ENCODE measurements at regions not wholly inside any gene's neighbourhood (a gene's known extent, or its start where the extent isn't known, plus 50 kb on each side); places are given as distances from the start of the nearest gene placed in this dataset.

GRCh38 chr2:236830926-236831325 is 254.8 kb upstream of the COPS8 start:
- Histone ChIP-seq H3K27ac (no peak overlapping the region), H3K4me3 (no peak overlapping the region), H3K27me3 (no peaks in the 10 kb centered on the region), H3K36me3 (no peaks in the 10 kb centered on the region), H3K4me1 (no peaks in the 10 kb centered on the region), H3K9me3 (no peaks in the 10 kb centered on the region)
- no peak for TF ChIP-seq CTCF (IDR thresholded peaks at IDR 0.05)
- no peak for TF ChIP-seq POLR2A (IDR thresholded peaks at IDR 0.05)
- no peak for TF ChIP-seq POLR2AphosphoS5 (IDR thresholded peaks at IDR 0.05)
- no peak for TF ChIP-seq EP300 (IDR thresholded peaks at IDR 0.05; ENCODE audit: low read depth)
- DNase-seq = no peak
- intact Hi-C loops (cut with DNase I; ENCODE audit: low total_unique reads) (no loop called here), in situ Hi-C loops (cut with MboI; ENCODE audit: low pct_ligation_motif_present in 1 of 4, low pct_unique_long_range_greater_than_20kb in 1 of 4, low sequenced_read_pairs in 3 of 4) (no loop called here)
- 31 to 55% methylated on average over 3 of the region's 3 CpGs for WGBS, 2 donors (ENCODE audit: low coverage in 1 of 2)

DNA sequence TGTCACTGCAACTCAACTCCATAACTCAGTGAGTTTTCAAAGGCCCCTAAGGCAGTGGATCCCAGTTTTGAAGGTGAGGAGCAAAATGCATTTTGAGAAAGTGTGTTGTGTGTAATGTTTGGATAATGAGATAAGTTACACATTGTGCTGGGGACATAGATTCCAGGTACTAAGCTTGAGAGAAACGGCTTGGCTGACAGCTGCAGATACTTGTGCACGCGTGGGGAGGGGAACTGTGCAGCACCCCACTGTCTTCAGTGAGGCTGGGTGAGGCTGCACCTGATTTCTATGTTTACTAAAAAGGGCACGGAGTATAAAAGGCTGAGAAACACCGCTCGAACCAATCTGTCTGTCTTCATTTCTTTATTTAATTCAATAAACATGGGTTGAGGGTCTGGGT is 254.0 kb upstream of the COPS8 start:
- Histone ChIP-seq H3K27me3 (no peaks in the 10 kb centered on the region), H3K9me3 (no peaks in the 10 kb centered on the region), H3K36me3 (no peaks in the 10 kb centered on the region), H3K27ac (no peak overlapping the region), H3K4me1 (no peaks in the 10 kb centered on the region), H3K4me3 (no peak overlapping the region)
- intact Hi-C loops (cut with DNase I; ENCODE audit: low total_unique reads) (no loop called here), in situ Hi-C loops (cut with MboI; ENCODE audit: low pct_ligation_motif_present in 1 of 4, low pct_unique_long_range_greater_than_20kb in 1 of 4, low sequenced_read_pairs in 3 of 4) (no loop called here)
- DNase-seq = no peak
- TF ChIP-seq EP300 (IDR thresholded peaks at IDR 0.05; ENCODE audit: low read depth) = no peak
- TF ChIP-seq POLR2A (IDR thresholded peaks at IDR 0.05) = no peak
- TF ChIP-seq CTCF (IDR thresholded peaks at IDR 0.05) = no peak
- no peak for TF ChIP-seq POLR2AphosphoS5 (IDR thresholded peaks at IDR 0.05)
- 82 to 93% methylated on average over 3 to 6 of the region's 6 CpGs for WGBS, 2 donors (ENCODE audit: low coverage in 1 of 2)

DNA sequence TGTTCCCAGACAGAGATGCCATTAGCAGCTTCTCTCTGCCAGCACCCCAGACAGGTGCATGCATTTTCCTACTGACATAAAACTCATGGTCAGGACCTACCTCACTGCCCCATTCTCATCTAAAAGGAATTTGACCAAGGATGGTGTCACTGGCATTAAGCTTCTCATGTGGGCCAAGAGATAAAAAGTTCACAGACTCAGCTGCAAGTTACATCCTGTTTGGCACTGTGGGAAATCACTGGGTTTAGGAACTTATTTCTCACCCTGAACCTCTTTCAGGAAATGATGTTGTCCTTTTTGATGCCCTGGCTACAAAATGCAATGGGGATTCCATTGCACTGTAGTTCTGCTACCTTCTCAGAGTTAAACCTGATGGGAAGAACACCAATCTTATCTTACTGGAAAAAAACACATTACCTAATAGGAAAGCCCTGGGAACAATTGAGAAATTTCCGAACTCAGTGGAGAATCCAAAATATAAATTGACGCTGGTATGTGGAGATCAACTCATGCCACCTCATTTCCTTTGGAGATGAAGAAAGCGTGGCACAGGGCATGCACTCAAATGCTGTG is 252.1 kb upstream of the COPS8 start:
- no peak for TF ChIP-seq POLR2AphosphoS5 (IDR thresholded peaks at IDR 0.05)
- TF ChIP-seq CTCF (IDR thresholded peaks at IDR 0.05) = no peak
- TF ChIP-seq POLR2A (IDR thresholded peaks at IDR 0.05) = no peak
- TF ChIP-seq EP300 (IDR thresholded peaks at IDR 0.05; ENCODE audit: low read depth) = no peak
- in situ Hi-C loops (cut with MboI; ENCODE audit: low pct_ligation_motif_present in 1 of 4, low pct_unique_long_range_greater_than_20kb in 1 of 4, low sequenced_read_pairs in 3 of 4) = no loop called here
- no peaks in the 10 kb centered on the region for H3K36me3 ChIP-seq

GRCh38 chr2:236834284-236834683 is 251.4 kb upstream of the COPS8 start:
- no peak for DNase-seq

More for the DNA sequence above, 252.1 kb upstream of the COPS8 start:
- 80 to 90% methylated on average over 1 to 3 of the region's 3 CpGs for WGBS, 2 donors (ENCODE audit: low coverage in 1 of 2)
- intact Hi-C loops (cut with DNase I; ENCODE audit: low total_unique reads) = no loop called here
- Histone ChIP-seq H3K4me3 (no peak overlapping the region), H3K4me1 (no peaks in the 10 kb centered on the region), H3K27ac (no peak overlapping the region), H3K27me3 (no peaks in the 10 kb centered on the region), H3K9me3 (no peaks in the 10 kb centered on the region)
- no peak for DNase-seq

More at GRCh38 chr2:236834284-236834683, 251.4 kb upstream of the COPS8 start:
- no peak overlapping the region for H3K27ac ChIP-seq
- H3K27me3 ChIP-seq = no peaks in the 10 kb centered on the region
- 88 to 100% methylated on average over 1 of the region's 1 CpG for WGBS, 2 donors (ENCODE audit: low coverage in 1 of 2)
- no peak overlapping the region for H3K4me3 ChIP-seq
- TF ChIP-seq POLR2A (IDR thresholded peaks at IDR 0.05) (no peak), CTCF (IDR thresholded peaks at IDR 0.05) (no peak), POLR2AphosphoS5 (IDR thresholded peaks at IDR 0.05) (no peak), EP300 (IDR thresholded peaks at IDR 0.05; ENCODE audit: low read depth) (no peak)
- in situ Hi-C loops (cut with MboI; ENCODE audit: low pct_ligation_motif_present in 1 of 4, low pct_unique_long_range_greater_than_20kb in 1 of 4, low sequenced_read_pairs in 3 of 4) (no loop called here), intact Hi-C loops (cut with DNase I; ENCODE audit: low total_unique reads) (no loop called here)
- H3K4me1 ChIP-seq = no peaks in the 10 kb centered on the region
- no peaks in the 10 kb centered on the region for H3K36me3 ChIP-seq
- no peaks in the 10 kb centered on the region for H3K9me3 ChIP-seq
